Mesothelial cell of epicardium (in vitro differentiated cells): ENCODE measurements at regions not wholly inside any gene's neighbourhood (a gene's known extent, or its start where the extent isn't known, plus 50 kb on each side); places are given as distances from the start of the nearest gene placed in this dataset.
"Not testable (repeated sequence)": the region's sequence is repeated elsewhere in the genome, so short reads cannot be mapped to it uniquely, and the experiment has no call there.

Experiments used
- DNase-seq, 2 experiments: peaks; one replicate each; pipeline ENCODE4 v3.0.0; 2021; ENCODE audit warnings: low spot score in 2 of 2; ENCODE audit not compliant: unreplicated experiment in 2 of 2
- H3K27ac Mint-ChIP-seq: 2 replicates; pipeline ENCODE4 v1.8.0; 2021; ENCODE audit warnings: mixed read lengths
- H3K27me3 Mint-ChIP-seq: 2 replicates; pipeline ENCODE4 v1.8.0; 2021; ENCODE audit warnings: low read depth, mixed read lengths
- H3K36me3 Mint-ChIP-seq: 2 replicates; pipeline ENCODE4 v1.8.0; 2021; ENCODE audit warnings: mixed read lengths
- H3K4me1 Mint-ChIP-seq: 2 replicates; pipeline ENCODE4 v1.8.0; 2021; ENCODE audit warnings: mixed read lengths
- H3K4me3 Mint-ChIP-seq: 2 replicates; pipeline ENCODE4 v1.8.0; 2021; ENCODE audit warnings: mild to moderate bottlenecking, moderate library complexity, mixed read lengths
- H3K9me3 Mint-ChIP-seq: 2 replicates; pipeline ENCODE4 v1.8.0; 2021; ENCODE audit warnings: mixed read lengths

- not testable (repeated sequence) for H3K4me3 Mint-ChIP-seq, DNase-seq, H3K36me3 Mint-ChIP-seq, H3K27ac Mint-ChIP-seq, H3K27me3 Mint-ChIP-seq, H3K4me1 Mint-ChIP-seq
- peaks cover 15% of the 10 kb centered on the region for H3K9me3 Mint-ChIP-seq
Measured at GRCh38 chr6:57900687-57901399, 583.4 kb downstream of the PRIM2 start.

GRCh38 chr6:57901445-57901844 is 584.0 kb downstream of the PRIM2 start:
- H3K36me3 Mint-ChIP-seq, H3K27ac Mint-ChIP-seq, H3K4me1 Mint-ChIP-seq, DNase-seq, H3K4me3 Mint-ChIP-seq, H3K27me3 Mint-ChIP-seq: not testable (repeated sequence)
- peaks cover 13% of the 10 kb centered on the region for H3K9me3 Mint-ChIP-seq

- H3K4me1 Mint-ChIP-seq, H3K4me3 Mint-ChIP-seq, H3K9me3 Mint-ChIP-seq, DNase-seq, H3K27me3 Mint-ChIP-seq, H3K27ac Mint-ChIP-seq, H3K36me3 Mint-ChIP-seq: not testable (repeated sequence)
Measured at GRCh38 chr6:57904356-57904755, 586.9 kb downstream of the PRIM2 start.

GRCh38 chr6:57915300-57915699 is 597.9 kb downstream of the PRIM2 start:
- not testable (repeated sequence) for H3K27me3 Mint-ChIP-seq, H3K9me3 Mint-ChIP-seq, H3K4me1 Mint-ChIP-seq, DNase-seq, H3K4me3 Mint-ChIP-seq, H3K36me3 Mint-ChIP-seq, H3K27ac Mint-ChIP-seq

- not testable (repeated sequence) for H3K4me1 Mint-ChIP-seq, H3K9me3 Mint-ChIP-seq, H3K4me3 Mint-ChIP-seq, H3K27ac Mint-ChIP-seq, DNase-seq, H3K27me3 Mint-ChIP-seq
- H3K36me3 Mint-ChIP-seq = peaks cover 12% of the 10 kb centered on the region
Measured at GRCh38 chr6:57942966-57943365, 625.5 kb downstream of the PRIM2 start.

- not testable (repeated sequence) for H3K9me3 Mint-ChIP-seq, H3K4me1 Mint-ChIP-seq
- H3K36me3 Mint-ChIP-seq = peaks cover 23% of the 10 kb centered on the region
Measured at GRCh38 chr6:57946084-57946768, 628.8 kb downstream of the PRIM2 start.

GRCh38 chr6:57946769-57947091 is 629.3 kb downstream of the PRIM2 start:
- H3K9me3 Mint-ChIP-seq, H3K27ac Mint-ChIP-seq, H3K27me3 Mint-ChIP-seq, DNase-seq, H3K4me3 Mint-ChIP-seq, H3K4me1 Mint-ChIP-seq: not testable (repeated sequence)
- H3K36me3 Mint-ChIP-seq = peaks cover 23% of the 10 kb centered on the region

More at GRCh38 chr6:57946084-57946768, 628.8 kb downstream of the PRIM2 start:
- DNase-seq, H3K4me3 Mint-ChIP-seq, H3K27ac Mint-ChIP-seq, H3K27me3 Mint-ChIP-seq: not testable (repeated sequence)

- not testable (repeated sequence) for H3K4me3 Mint-ChIP-seq, H3K4me1 Mint-ChIP-seq, H3K27ac Mint-ChIP-seq, H3K27me3 Mint-ChIP-seq, H3K9me3 Mint-ChIP-seq, DNase-seq
- peaks cover 24% of the 10 kb centered on the region for H3K36me3 Mint-ChIP-seq
Measured at GRCh38 chr6:57948481-57948880, 631.1 kb downstream of the PRIM2 start.

GRCh38 chr6:57950430-57950829 is 633.0 kb downstream of the PRIM2 start:
- DNase-seq, H3K27ac Mint-ChIP-seq, H3K9me3 Mint-ChIP-seq, H3K4me1 Mint-ChIP-seq, H3K27me3 Mint-ChIP-seq, H3K4me3 Mint-ChIP-seq: not testable (repeated sequence)
- peaks cover 26% of the 10 kb centered on the region for H3K36me3 Mint-ChIP-seq

- H3K9me3 Mint-ChIP-seq, H3K27ac Mint-ChIP-seq, H3K4me3 Mint-ChIP-seq, H3K27me3 Mint-ChIP-seq, DNase-seq, H3K36me3 Mint-ChIP-seq, H3K4me1 Mint-ChIP-seq: not testable (repeated sequence)
Measured at GRCh38 chr6:57966757-57967156, 649.3 kb downstream of the PRIM2 start.

- H3K36me3 Mint-ChIP-seq, H3K4me3 Mint-ChIP-seq, DNase-seq, H3K27me3 Mint-ChIP-seq, H3K27ac Mint-ChIP-seq, H3K4me1 Mint-ChIP-seq: not testable (repeated sequence)
- H3K9me3 Mint-ChIP-seq = peaks cover 24% of the 10 kb centered on the region
Measured at GRCh38 chr6:57971956-57972355, 654.5 kb downstream of the PRIM2 start.
